H1 (cell line): ENCODE measurements at regions not wholly inside any gene's neighbourhood (a gene's known extent, or its start where the extent isn't known, plus 50 kb on each side); places are given as distances from the start of the nearest gene placed in this dataset.

ENCODE experiments used
- BACH1 ChIP-seq: IDR thresholded peaks from 2 replicates; pipeline ENCODE4 v1.6.1; 2012; ENCODE audit warnings: low read length, improper control_type of control experiment
- CBX5 ChIP-seq: fragments of 300-800, 300-1000 bp; sonication (generic); IDR thresholded peaks from 2 replicates; pipeline ENCODE4 v1.7.1; 2016; ENCODE audit warnings: antibody characterized with exemption, low read length, low read depth
- CEBPB ChIP-seq: IDR thresholded peaks from 2 replicates; pipeline ENCODE4 v1.6.1; 2012; ENCODE audit warnings: low read depth, low read length
- HDAC2 ChIP-seq, 2 experiments: fragments of 300-600 bp in 1 of 2; sonication (generic) in 1 of 2; IDR thresholded peaks; 2 replicates each; pipeline ENCODE4 v1.6.1; 2011 to 2012; ENCODE audit warnings: low read depth in 2 of 2, low read length in 2 of 2, mild to moderate bottlenecking in 2 of 2, moderate library complexity in 2 of 2, borderline replicate concordance in 1 of 2, inconsistent platforms in 1 of 2
- SP4 ChIP-seq: IDR thresholded peaks from 2 replicates; pipeline ENCODE4 v1.6.1; 2012; ENCODE audit warnings: low read length, inconsistent platforms
- TEAD4 ChIP-seq: IDR thresholded peaks from 2 replicates; pipeline ENCODE4 v1.6.1; 2012; ENCODE audit warnings: low read depth, low read length, inconsistent platforms, mixed read lengths
- YY1 ChIP-seq: IDR thresholded peaks from 2 replicates; pipeline ENCODE4 v1.6.1; 2011; ENCODE audit warnings: low read depth, mild to moderate bottlenecking, low read length
- TF ChIP-seq, protein P1 (sequence below): IDR thresholded peaks from 2 replicates; pipeline ENCODE4 v1.6.1; 2012; ENCODE audit warnings: low read length, inconsistent platforms

DNA sequence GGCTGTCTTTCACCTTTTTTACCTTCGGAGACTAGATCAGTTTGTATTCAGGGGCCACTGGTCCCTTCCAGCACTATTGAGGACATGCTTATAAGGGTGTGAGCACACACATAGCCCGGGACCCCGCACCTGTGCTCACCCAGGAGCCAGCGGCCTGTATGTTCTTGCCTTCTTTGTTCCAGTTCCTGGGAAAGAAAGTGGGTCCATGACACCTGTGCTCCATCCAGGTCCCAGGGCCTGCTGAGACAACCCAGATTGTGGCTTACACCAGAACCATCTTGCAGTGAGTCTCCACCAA, 207.8 kb downstream of the TOMM20 start (continued):
- TF ChIP-seq CBX5 (no peak), CEBPB (no peak), HDAC2 (IDR thresholded peaks at IDR 0.05; ENCODE audit: borderline replicate concordance in 1 of 2, low read depth in 2 of 2, low read length in 2 of 2) (no peak), YY1 (no peak), TEAD4 (no peak), BACH1 (no peak), SP4 (no peak)
- TF ChIP-seq, protein P1, sequence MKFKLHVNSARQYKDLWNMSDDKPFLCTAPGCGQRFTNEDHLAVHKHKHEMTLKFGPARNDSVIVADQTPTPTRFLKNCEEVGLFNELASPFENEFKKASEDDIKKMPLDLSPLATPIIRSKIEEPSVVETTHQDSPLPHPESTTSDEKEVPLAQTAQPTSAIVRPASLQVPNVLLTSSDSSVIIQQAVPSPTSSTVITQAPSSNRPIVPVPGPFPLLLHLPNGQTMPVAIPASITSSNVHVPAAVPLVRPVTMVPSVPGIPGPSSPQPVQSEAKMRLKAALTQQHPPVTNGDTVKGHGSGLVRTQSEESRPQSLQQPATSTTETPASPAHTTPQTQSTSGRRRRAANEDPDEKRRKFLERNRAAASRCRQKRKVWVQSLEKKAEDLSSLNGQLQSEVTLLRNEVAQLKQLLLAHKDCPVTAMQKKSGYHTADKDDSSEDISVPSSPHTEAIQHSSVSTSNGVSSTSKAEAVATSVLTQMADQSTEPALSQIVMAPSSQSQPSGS = no peak
